Endothelial cell of umbilical vein (primary cell): ENCODE measurements at regions not wholly inside any gene's neighbourhood (a gene's known extent, or its start where the extent isn't known, plus 50 kb on each side); places are given as distances from the start of the nearest gene placed in this dataset.

Source experiments
- BruUV-seq: library from RNA; stranded (reverse); fragments of 400-500 nt; replicated peaks from 2 replicates; lab custom pipeline; 2021; lab: Mats Ljungman, UMichigan
- CTCF ChIA-PET: fragments of 300-600, 350-600 bp; sonication (Branson Sonifier 250); formaldehyde crosslinking; loops from one replicate; lab custom pipeline; 2021; ENCODE audit warnings: antibody characterized with exemption, inconsistent platforms; lab: Charles Lee
- POLR2A ChIA-PET: fragments of 300-600, 350-600 bp; sonication (Branson Sonifier 250); formaldehyde crosslinking; loops from one replicate; lab custom pipeline; 2021; ENCODE audit warnings: antibody characterized with exemption, inconsistent platforms; lab: Charles Lee
- DNase-seq: peaks from one replicate; pipeline ENCODE4 v3.0.0-alpha.2; 2011; ENCODE audit warnings: low read depth, low spot score
- FAIRE-seq: peaks from 2 replicates; lab custom pipeline; 2011; peaks lifted over from hg19 to GRCh38; lab: Jason Lieb, UNC
- H2AFZ ChIP-seq: 2 replicates; pipeline ENCODE4 v1.6.0; 2012; ENCODE audit warnings: low read depth, low read length, control low read depth, inconsistent platforms
- H3K27ac ChIP-seq: 2 replicates; pipeline ENCODE4 v1.5.1; 2011; ENCODE audit warnings: low read depth, mild to moderate bottlenecking, control low read depth, low read length, moderate library complexity; ENCODE audit not compliant: insufficient read depth
- H3K27me3 ChIP-seq, 2 experiments: 2 replicates each; pipeline versions ENCODE4 v1.6.0 to v1.6.1; 2011; ENCODE audit warnings: low read length in 2 of 2, mixed read lengths in 1 of 2; ENCODE audit not compliant: control insufficient read depth in 2 of 2, insufficient read depth in 2 of 2
- H3K36me3 ChIP-seq, 2 experiments: 2 replicates in 1 of 2; 3 replicates in 1 of 2; pipeline ENCODE4 v1.5.1; 2011; ENCODE audit warnings: low read length in 2 of 2, mild to moderate bottlenecking in 1 of 2, moderate library complexity in 1 of 2; ENCODE audit not compliant: control insufficient read depth in 2 of 2, insufficient read depth in 2 of 2; ENCODE audit errors: extremely low read depth in 1 of 2
- H3K4me1 ChIP-seq: 3 replicates; pipeline ENCODE4 v1.5.1; 2011; ENCODE audit warnings: mild to moderate bottlenecking, low read length; ENCODE audit not compliant: control insufficient read depth, insufficient read depth; ENCODE audit errors: extremely low read depth
- H3K4me2 ChIP-seq: 2 replicates; pipeline ENCODE4 v1.6.1; 2011; ENCODE audit warnings: low read length, control low read depth, mixed read lengths; ENCODE audit not compliant: insufficient read depth
- H3K4me3 ChIP-seq, 3 experiments: fragments of 200-600 bp in 1 of 3; sonication (generic), shearing (Covaris generic) in 1 of 3; replicated peaks in 1 of 3; 2 replicates each; pipeline ENCODE4 v1.5.1; 2011 to 2016; ENCODE audit warnings: control low read depth in 3 of 3, low read length in 3 of 3, mild to moderate bottlenecking in 2 of 3, inconsistent platforms in 1 of 3, low read depth in 1 of 3, moderate library complexity in 1 of 3; ENCODE audit not compliant: insufficient read depth in 1 of 3
- H3K79me2 ChIP-seq: 2 replicates; pipeline ENCODE4 v1.6.0; 2012; ENCODE audit warnings: low read length, inconsistent platforms; ENCODE audit not compliant: control insufficient read depth, insufficient read depth
- H3K9ac ChIP-seq: replicated peaks from 2 replicates; pipeline ENCODE3; 2011; ENCODE audit warnings: low read length, control low read depth; ENCODE audit not compliant: insufficient read depth; ENCODE audit errors: extremely low read depth
- H3K9me1 ChIP-seq: replicated peaks from 3 replicates; pipeline ENCODE4 v1.6.0; 2011; ENCODE audit warnings: mild to moderate bottlenecking, low read length; ENCODE audit not compliant: control insufficient read depth, insufficient read depth; ENCODE audit errors: extremely low read depth
- H3K9me3 ChIP-seq: replicated peaks from 2 replicates; pipeline ENCODE4 v1.5.1; 2012; ENCODE audit warnings: low read length, inconsistent platforms; ENCODE audit not compliant: control insufficient read depth, insufficient read depth
- H4K20me1 ChIP-seq: replicated peaks from 2 replicates; pipeline ENCODE3; 2011; ENCODE audit warnings: mild to moderate bottlenecking, low read length; ENCODE audit not compliant: control insufficient read depth, insufficient read depth; ENCODE audit errors: extremely low read depth
- EZH2 ChIP-seq: IDR thresholded peaks from 2 replicates; pipeline ENCODE4 v1.6.1; 2012; ENCODE audit warnings: borderline replicate concordance, low read depth, mild to moderate bottlenecking, moderate library complexity, low read length, inconsistent platforms; ENCODE audit not compliant: severe bottlenecking
- FOS ChIP-seq: IDR thresholded peaks from 2 replicates; pipeline ENCODE4 v1.6.1; 2011; ENCODE audit warnings: mild to moderate bottlenecking, low read length, moderate library complexity, borderline replicate concordance; ENCODE audit not compliant: insufficient read depth
- GATA2 ChIP-seq: IDR thresholded peaks from 2 replicates; pipeline ENCODE4 v1.7.0; 2011; ENCODE audit warnings: low read depth, mild to moderate bottlenecking, moderate library complexity, mixed read lengths, low read length; ENCODE audit not compliant: insufficient read length, insufficient read depth
- JUN ChIP-seq: IDR thresholded peaks from 2 replicates; pipeline ENCODE4 v1.6.1; 2011; ENCODE audit warnings: borderline replicate concordance, low read depth; ENCODE audit not compliant: insufficient read length, insufficient read depth
- MYC ChIP-seq: IDR thresholded peaks from one replicate; pipeline ENCODE4 v1.6.1; 2011; ENCODE audit warnings: mild to moderate bottlenecking, low read depth, low read length
- POLR2A ChIP-seq: IDR thresholded peaks from 2 replicates; pipeline ENCODE4 v1.6.1; 2012; ENCODE audit warnings: low read depth, mild to moderate bottlenecking, control low read depth, low read length
- POLR2AphosphoS5 ChIP-seq: IDR thresholded peaks from 2 replicates; pipeline ENCODE4 v1.6.1; 2012; ENCODE audit warnings: low read depth, mild to moderate bottlenecking, control low read depth, low read length, moderate library complexity; ENCODE audit not compliant: insufficient read depth
- dilution Hi-C: fragments of 300-500 bp; cut with MboI; formaldehyde crosslinking; loops from one replicate; pipeline ENCODE4 v1.15.0; 2019; ENCODE audit warnings: low sequenced_read_pairs; ENCODE audit not compliant: extremely low pct_ligation_motif_present
- intact Hi-C: fragments of 100-400 bp; cut with micrococcal nuclease; formaldehyde crosslinking; loops from one replicate; pipeline ENCODE4 v1.10.0; 2022
- TF ChIP-seq, protein P1 (sequence below), 2 donors: IDR thresholded peaks; 1 replicate in 1 of 2; 2 replicates in 1 of 2; pipeline ENCODE4 v1.5.1; 2011; ENCODE audit warnings: low read length in 2 of 2, mild to moderate bottlenecking in 2 of 2, moderate library complexity in 2 of 2, control low read depth in 1 of 2, inconsistent platforms in 1 of 2, low read depth in 1 of 2; ENCODE audit not compliant: insufficient read depth in 1 of 2; ENCODE audit errors: extremely low read depth in 1 of 2
- TF ChIP-seq, protein P2 (sequence below): IDR thresholded peaks from 2 replicates; pipeline ENCODE4 v1.6.1; 2011; ENCODE audit not compliant: insufficient read depth, insufficient read length

DNA sequence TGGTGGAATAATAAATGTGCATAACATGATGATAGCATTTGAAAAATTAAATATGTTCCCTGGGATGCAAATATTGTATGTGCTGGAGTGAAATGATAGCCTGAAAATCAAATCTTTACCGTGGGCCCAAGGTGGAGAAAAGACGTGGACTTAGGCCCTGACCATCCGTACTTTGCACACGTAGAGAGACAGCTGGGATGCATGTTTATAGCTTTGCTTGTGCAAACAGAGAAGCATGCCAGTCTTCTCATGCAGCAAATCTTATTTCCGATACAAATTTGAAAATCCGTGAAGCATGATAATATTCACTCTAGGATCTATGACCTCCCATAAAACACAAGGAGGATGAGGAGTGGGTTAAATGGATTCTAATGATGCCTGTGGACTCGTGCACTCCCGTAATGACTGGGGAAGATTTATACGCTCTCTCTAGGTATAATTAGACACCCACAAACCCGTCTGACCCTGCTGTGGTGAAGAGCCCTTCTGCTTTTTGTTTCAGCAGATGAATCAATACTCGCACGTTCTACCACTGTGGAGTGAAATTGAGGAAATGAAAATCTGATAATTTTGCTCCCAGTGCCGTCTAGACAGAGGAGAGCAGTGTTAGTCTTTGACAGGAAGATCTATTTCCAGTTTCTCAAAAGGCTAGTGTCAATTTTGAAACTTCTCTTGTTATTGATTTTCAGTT lies 810.3 kb upstream of the SALL3 start:
- ChIA-PET CTCF (no interaction called here), POLR2A (no interaction called here)
- Histone ChIP-seq H4K20me1 (no peaks in the 10 kb centered on the region), H3K9me3 (peaks cover 3% of the 10 kb centered on the region), H2AFZ (no peak overlapping the region), H3K4me1 (no peaks in the 10 kb centered on the region), H3K79me2 (no peaks in the 10 kb centered on the region), H3K27ac (no peak overlapping the region), H3K9ac (no peak overlapping the region), H3K4me2 (no peak overlapping the region), H3K27me3 (no peaks in the 10 kb centered on the region), H3K36me3 (no peaks in the 10 kb centered on the region), H3K9me1 (no peaks in the 10 kb centered on the region), H3K4me3 (no peak overlapping the region)
- intact Hi-C loops (no loop called here), dilution Hi-C loops (no loop called here)
- TF ChIP-seq, protein P1, sequence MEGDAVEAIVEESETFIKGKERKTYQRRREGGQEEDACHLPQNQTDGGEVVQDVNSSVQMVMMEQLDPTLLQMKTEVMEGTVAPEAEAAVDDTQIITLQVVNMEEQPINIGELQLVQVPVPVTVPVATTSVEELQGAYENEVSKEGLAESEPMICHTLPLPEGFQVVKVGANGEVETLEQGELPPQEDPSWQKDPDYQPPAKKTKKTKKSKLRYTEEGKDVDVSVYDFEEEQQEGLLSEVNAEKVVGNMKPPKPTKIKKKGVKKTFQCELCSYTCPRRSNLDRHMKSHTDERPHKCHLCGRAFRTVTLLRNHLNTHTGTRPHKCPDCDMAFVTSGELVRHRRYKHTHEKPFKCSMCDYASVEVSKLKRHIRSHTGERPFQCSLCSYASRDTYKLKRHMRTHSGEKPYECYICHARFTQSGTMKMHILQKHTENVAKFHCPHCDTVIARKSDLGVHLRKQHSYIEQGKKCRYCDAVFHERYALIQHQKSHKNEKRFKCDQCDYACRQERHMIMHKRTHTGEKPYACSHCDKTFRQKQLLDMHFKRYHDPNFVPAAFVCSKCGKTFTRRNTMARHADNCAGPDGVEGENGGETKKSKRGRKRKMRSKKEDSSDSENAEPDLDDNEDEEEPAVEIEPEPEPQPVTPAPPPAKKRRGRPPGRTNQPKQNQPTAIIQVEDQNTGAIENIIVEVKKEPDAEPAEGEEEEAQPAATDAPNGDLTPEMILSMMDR (IDR thresholded peaks at IDR 0.05; ENCODE audit: extremely low read depth in 1 of 2, insufficient read depth in 1 of 2, low read depth in 1 of 2, low read length in 2 of 2), result no peak
- no peak for TF ChIP-seq GATA2
- DNase-seq, result no peak
- no peak for FAIRE-seq
- BruUV-seq, result no TSS peak

DNA sequence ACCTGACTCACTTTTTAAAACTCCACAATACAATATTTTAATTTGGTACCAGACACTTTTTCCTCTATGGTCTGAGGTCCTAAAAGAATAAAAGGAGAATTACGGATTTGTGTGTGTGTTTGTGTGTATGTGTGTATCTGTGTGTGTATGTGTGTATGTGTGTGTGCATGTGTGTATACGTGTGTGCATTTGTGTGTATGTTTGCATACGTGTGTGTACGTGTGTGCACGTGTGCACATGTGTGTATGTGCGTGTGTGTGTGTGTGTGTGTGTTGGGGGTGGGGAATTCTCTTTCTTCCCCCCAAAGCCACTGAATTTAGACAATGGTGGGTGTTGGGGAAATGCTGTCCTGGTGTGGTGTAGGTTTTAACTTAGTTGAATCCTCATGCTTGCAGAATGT lies 807.7 kb upstream of the SALL3 start:
- CTCF ChIA-PET, result no interaction called here
- Histone ChIP-seq H3K27me3 (no peaks in the 10 kb centered on the region), H4K20me1 (no peaks in the 10 kb centered on the region), H3K9me3 (peaks cover 3% of the 10 kb centered on the region), H3K4me3 (no peak overlapping the region), H3K9ac (no peak overlapping the region), H3K27ac (no peak overlapping the region), H3K79me2 (no peaks in the 10 kb centered on the region), H2AFZ (no peak overlapping the region), H3K9me1 (no peaks in the 10 kb centered on the region), H3K4me1 (no peaks in the 10 kb centered on the region), H3K4me2 (no peak overlapping the region), H3K36me3 (no peaks in the 10 kb centered on the region)
- DNase-seq (no peak), FAIRE-seq (no peak)
- dilution Hi-C loops, result no loop called here
- POLR2A ChIA-PET, result no interaction called here
- TF ChIP-seq POLR2AphosphoS5 (no peak), FOS (no peak), EZH2 (no peak), POLR2A (no peak), GATA2 (no peak), JUN (no peak), MYC (no peak)
- TF ChIP-seq, protein P1 (IDR thresholded peaks at IDR 0.05; ENCODE audit: extremely low read depth in 1 of 2, insufficient read depth in 1 of 2, low read depth in 1 of 2, low read length in 2 of 2), result no peak
- TF ChIP-seq, protein P2, sequence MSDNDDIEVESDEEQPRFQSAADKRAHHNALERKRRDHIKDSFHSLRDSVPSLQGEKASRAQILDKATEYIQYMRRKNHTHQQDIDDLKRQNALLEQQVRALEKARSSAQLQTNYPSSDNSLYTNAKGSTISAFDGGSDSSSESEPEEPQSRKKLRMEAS, result no peak
- BruUV-seq, result no TSS peak
- intact Hi-C loops, result no loop called here
